Gastrocnemius medialis (tissue), 4 donors: ENCODE measurements at regions not wholly inside any gene's neighbourhood (a gene's known extent, or its start where the extent isn't known, plus 50 kb on each side); places are given as distances from the start of the nearest gene placed in this dataset.

Experiments
- CTCF ChIP-seq, 5 experiments: fragments of 450-650 bp in 3 of 5; fragments of 200-600 bp in 2 of 5; sonication (generic) in 2 of 5; IDR thresholded peaks in 4 of 5; conservative IDR thresholded peaks in 1 of 5; 1 replicate in 4 of 5; 2 replicates in 1 of 5; pipeline ENCODE4 v1.5.1; 2016 to 2019; ENCODE audit warnings: antibody characterized with exemption in 5 of 5, mild to moderate bottlenecking in 3 of 5, moderate library complexity in 3 of 5
- POLR2A ChIP-seq, 2 donors: fragments of 450-650 bp; IDR thresholded peaks; one replicate each; pipeline ENCODE4 v1.6.1; 2017; ENCODE audit warnings: antibody characterized with exemption in 2 of 2, mild to moderate bottlenecking in 2 of 2, moderate library complexity in 2 of 2

- TF ChIP-seq CTCF (IDR thresholded peaks at IDR 0.05 in 4 of 5, conservative IDR thresholded peaks at IDR 0.05 in 1 of 5), result no peak
- TF ChIP-seq POLR2A (IDR thresholded peaks at IDR 0.05), result no peak
Observed at GRCh38 chr4:22987870-22988269, 295.1 kb downstream of the GBA3 start.
